Gastroesophageal sphincter (tissue), 4 donors: ENCODE measurements at regions not wholly inside any gene's neighbourhood (a gene's known extent, or its start where the extent isn't known, plus 50 kb on each side); places are given as distances from the start of the nearest gene placed in this dataset.

Experiments used
- ATAC-seq: fragments of 150-250 bp; one replicate; pipeline ENCODE4 v1.9.1; 2016; ENCODE audit warnings: mild to moderate bottlenecking, moderate library complexity
- H3K27ac ChIP-seq, 4 donors: fragments of 200-600 bp; sonication (generic) in 3 of 4; 1 replicate in 3 of 4; 2 replicates in 1 of 4; pipeline ENCODE4 v1.5.1; 2016 to 2019
- H3K27me3 ChIP-seq: fragments of 200-600 bp; sonication (generic); one replicate; pipeline ENCODE4 v1.5.1; 2019
- H3K36me3 ChIP-seq, 2 donors: fragments of 200-600 bp; sonication (generic); one replicate each; pipeline ENCODE4 v1.5.1; 2019; ENCODE audit warnings: control low read depth in 1 of 2
- H3K4me1 ChIP-seq, 3 donors: fragments of 200-600 bp; sonication (generic); 1 replicate in 2 of 3; 2 replicates in 1 of 3; pipeline ENCODE4 v1.5.1; 2016 to 2019; ENCODE audit warnings: control low read depth in 2 of 3
- H3K4me3 ChIP-seq, 2 donors: fragments of 200-600 bp; sonication (generic); one replicate each; pipeline ENCODE4 v1.5.1; 2019; ENCODE audit warnings: mild to moderate bottlenecking in 1 of 2, moderate library complexity in 1 of 2
- H3K9me3 ChIP-seq, 3 donors: fragments of 200-600 bp; sonication (generic); one replicate each; pipeline ENCODE4 v1.5.1; 2017 to 2019; ENCODE audit warnings: control low read depth in 2 of 3
- EP300 ChIP-seq: sonication (generic); formaldehyde crosslinking; IDR thresholded peaks from one replicate; pipeline ENCODE4 v1.6.1; 2017; ENCODE audit warnings: antibody characterized with exemption, mild to moderate bottlenecking
- POLR2A ChIP-seq, 2 donors: fragments of 450-650 bp; IDR thresholded peaks; one replicate each; pipeline ENCODE4 v1.6.1; 2017; ENCODE audit warnings: antibody characterized with exemption in 2 of 2, mild to moderate bottlenecking in 2 of 2, moderate library complexity in 1 of 2
- POLR2AphosphoS5 ChIP-seq: sonication (generic); formaldehyde crosslinking; IDR thresholded peaks from one replicate; pipeline ENCODE4 v1.6.1; 2017; ENCODE audit warnings: antibody characterized with exemption
- WGBS, 2 donors: methylation state at CpG; one replicate each; pipeline ENCODE4 v1.1.5; 2018; ENCODE audit warnings: low coverage in 1 of 2; 5-methylcytosine and 5-hydroxymethylcytosine counted together
- TF ChIP-seq, protein P1 (sequence below), 4 experiments: fragments of 200-600 bp in 2 of 4; fragments of 450-650 bp in 2 of 4; sonication (generic) in 1 of 4; IDR thresholded peaks; one replicate each; pipeline ENCODE4 v1.5.1; 2017 to 2019; ENCODE audit warnings: antibody characterized with exemption in 4 of 4, mild to moderate bottlenecking in 2 of 4, moderate library complexity in 2 of 4

DNA sequence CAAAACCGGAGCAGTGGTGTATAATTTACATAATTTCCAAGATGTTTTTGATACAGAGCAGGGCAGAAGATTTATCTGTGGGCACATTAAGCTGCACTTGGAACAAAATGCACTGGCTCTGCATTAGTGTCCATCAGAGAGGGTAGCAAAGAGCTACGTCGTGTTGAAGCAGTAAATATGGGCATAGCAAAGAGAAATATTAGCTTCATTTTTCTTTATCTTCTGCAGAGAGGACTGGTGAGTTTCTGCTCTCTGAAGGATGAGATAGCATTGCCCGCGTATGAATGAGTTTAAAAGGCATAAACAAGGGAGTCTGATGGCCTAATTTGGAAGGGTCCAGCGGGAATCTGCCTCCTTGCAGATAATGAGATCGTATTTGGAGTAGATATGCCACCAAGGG, 227.8 kb upstream of the CDH11 start:
- no peak overlapping the region for H3K4me3 ChIP-seq
- H3K4me1 ChIP-seq: no peaks in the 10 kb centered on the region
- WGBS, 2 donors: 33 to 46% methylated on average over 7 of the region's 7 CpGs
- no peaks in the 10 kb centered on the region for H3K27me3 ChIP-seq
- TF ChIP-seq, protein P1, sequence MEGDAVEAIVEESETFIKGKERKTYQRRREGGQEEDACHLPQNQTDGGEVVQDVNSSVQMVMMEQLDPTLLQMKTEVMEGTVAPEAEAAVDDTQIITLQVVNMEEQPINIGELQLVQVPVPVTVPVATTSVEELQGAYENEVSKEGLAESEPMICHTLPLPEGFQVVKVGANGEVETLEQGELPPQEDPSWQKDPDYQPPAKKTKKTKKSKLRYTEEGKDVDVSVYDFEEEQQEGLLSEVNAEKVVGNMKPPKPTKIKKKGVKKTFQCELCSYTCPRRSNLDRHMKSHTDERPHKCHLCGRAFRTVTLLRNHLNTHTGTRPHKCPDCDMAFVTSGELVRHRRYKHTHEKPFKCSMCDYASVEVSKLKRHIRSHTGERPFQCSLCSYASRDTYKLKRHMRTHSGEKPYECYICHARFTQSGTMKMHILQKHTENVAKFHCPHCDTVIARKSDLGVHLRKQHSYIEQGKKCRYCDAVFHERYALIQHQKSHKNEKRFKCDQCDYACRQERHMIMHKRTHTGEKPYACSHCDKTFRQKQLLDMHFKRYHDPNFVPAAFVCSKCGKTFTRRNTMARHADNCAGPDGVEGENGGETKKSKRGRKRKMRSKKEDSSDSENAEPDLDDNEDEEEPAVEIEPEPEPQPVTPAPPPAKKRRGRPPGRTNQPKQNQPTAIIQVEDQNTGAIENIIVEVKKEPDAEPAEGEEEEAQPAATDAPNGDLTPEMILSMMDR (IDR thresholded peaks at IDR 0.05): no peak
- TF ChIP-seq EP300: no peak
- TF ChIP-seq POLR2A (IDR thresholded peaks at IDR 0.05): no peak
- no peak for TF ChIP-seq POLR2AphosphoS5
- H3K9me3 ChIP-seq: no peaks in the 10 kb centered on the region
- ATAC-seq: no peak
- H3K27ac ChIP-seq: no peak overlapping the region
- no peaks in the 10 kb centered on the region for H3K36me3 ChIP-seq

DNA sequence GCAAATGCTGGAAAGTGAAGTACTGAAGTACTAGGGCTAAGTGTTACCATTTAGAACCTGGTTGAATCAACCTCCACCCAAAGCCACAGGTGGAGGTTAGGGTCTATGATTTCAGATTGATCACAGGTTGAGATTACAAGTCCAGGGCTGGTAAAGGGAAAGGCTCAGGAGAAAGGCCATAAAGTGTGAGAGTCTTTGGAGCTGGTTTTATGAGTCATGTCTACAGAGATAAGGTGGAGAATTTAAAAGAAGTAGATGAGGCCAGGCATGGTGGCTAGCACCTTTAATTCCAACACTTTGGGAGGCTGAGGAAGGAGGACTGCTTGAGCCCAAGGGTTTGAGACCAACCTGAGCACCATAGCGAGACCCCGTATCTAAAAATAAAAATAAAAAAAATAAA, 221.7 kb upstream of the CDH11 start:
- WGBS, 2 donors: 93 to 100% methylated on average over 2 of the region's 2 CpGs

DNA sequence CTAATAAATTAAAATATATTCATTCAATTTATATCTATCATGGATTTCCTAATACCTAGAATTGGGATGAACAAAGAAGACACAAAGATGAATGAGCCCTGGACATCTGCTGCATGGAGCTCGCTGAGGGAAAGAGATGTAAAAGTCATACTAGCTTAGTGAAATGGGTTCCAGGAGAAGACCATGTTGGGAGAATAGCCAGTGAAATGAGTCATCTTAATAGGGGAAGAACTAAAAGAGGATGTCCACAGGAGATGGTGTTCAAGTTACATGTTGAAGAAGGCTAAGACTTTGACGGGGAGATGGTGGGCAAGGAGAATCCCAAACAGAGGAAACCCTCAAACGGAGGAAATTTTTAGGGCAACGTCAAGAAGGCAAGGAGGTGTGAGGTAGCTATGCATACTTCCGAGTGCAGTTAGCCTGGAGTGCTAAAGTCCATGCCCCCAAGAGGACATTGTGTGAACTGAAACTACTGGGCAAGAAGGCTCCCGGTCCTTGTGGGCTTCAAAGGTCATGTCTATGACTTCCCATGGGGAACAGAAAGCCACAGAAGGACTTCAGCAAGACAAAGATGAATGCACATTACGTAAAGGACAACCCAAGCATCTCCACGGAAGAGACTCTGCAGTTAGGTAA, 220.5 kb upstream of the CDH11 start:
- no peak for ATAC-seq
- Histone ChIP-seq H3K27me3 (no peaks in the 10 kb centered on the region), H3K4me1 (no peaks in the 10 kb centered on the region), H3K4me3 (no peak overlapping the region), H3K9me3 (no peaks in the 10 kb centered on the region), H3K27ac (no peak overlapping the region), H3K36me3 (no peaks in the 10 kb centered on the region)
- no peak for TF ChIP-seq POLR2A (IDR thresholded peaks at IDR 0.05)
- TF ChIP-seq POLR2AphosphoS5: no peak
- no peak for TF ChIP-seq EP300
- TF ChIP-seq, protein P1 (IDR thresholded peaks at IDR 0.05): no peak
- WGBS, 2 donors: 79 to 93% methylated on average over 8 of the region's 8 CpGs

More for the DNA sequence above, 221.7 kb upstream of the CDH11 start:
- TF ChIP-seq POLR2AphosphoS5 (no peak), EP300 (no peak), POLR2A (IDR thresholded peaks at IDR 0.05) (no peak)
- TF ChIP-seq, protein P1 (IDR thresholded peaks at IDR 0.05): no peak
- ATAC-seq: no peak
- H3K9me3 ChIP-seq: no peaks in the 10 kb centered on the region
- no peak overlapping the region for H3K4me3 ChIP-seq
- H3K27ac ChIP-seq: no peak overlapping the region
- no peaks in the 10 kb centered on the region for H3K27me3 ChIP-seq
- no peaks in the 10 kb centered on the region for H3K4me1 ChIP-seq
- no peaks in the 10 kb centered on the region for H3K36me3 ChIP-seq

DNA sequence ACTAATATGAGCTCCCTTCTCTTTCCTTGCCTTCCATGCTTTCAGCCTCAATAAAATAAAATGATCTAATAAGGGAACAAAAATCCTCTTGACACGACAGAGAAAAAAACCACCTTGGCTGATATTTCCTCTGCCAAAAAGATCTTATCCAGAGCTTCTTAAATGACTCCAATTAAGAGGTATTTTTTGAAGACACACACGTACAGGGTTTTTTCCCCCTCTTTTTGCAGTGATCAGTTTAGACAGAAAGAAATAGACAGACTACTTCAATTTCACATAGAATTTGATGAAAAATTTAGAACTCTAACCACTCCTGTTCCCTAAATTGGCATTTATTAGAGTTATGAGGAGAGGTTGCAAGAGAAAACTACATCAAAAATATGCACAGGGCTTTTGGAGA, 217.2 kb upstream of the CDH11 start:
- TF ChIP-seq EP300: no peak
- no peak for TF ChIP-seq POLR2AphosphoS5
- no peak for TF ChIP-seq POLR2A (IDR thresholded peaks at IDR 0.05)
- WGBS, 2 donors: 0 to 12% methylated on average over 2 of the region's 2 CpGs

DNA sequence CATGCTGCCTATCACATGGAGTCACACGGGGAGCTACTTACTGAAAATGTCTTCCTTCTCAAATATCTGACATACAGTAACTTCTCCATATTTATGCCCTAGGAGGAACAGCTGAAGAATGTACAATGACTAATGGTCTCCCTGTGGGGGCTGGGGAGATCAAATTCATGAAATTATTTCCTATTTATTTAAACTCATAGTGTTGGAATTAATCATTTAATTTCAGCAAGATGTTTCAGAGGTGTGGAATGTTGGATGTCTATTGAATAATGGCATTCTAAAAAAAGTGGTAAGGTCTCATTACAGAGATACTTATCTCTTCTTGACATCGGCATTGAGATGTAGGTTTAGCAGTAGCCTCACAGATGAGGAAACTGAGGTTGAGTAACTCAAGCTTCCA, 214.3 kb upstream of the CDH11 start:
- H3K36me3 ChIP-seq: no peaks in the 10 kb centered on the region
- no peak for ATAC-seq
- H3K27ac ChIP-seq: no peak overlapping the region
- 83 to 94% methylated on average over 1 to 2 of the region's 2 CpGs for WGBS, 2 donors
- no peaks in the 10 kb centered on the region for H3K27me3 ChIP-seq
- peaks cover 0 to 1% (median 0%) of the 10 kb centered on the region in 3 donors for H3K9me3 ChIP-seq
- no peak overlapping the region for H3K4me3 ChIP-seq
- no peak for TF ChIP-seq EP300
- TF ChIP-seq POLR2AphosphoS5: no peak
- TF ChIP-seq POLR2A (IDR thresholded peaks at IDR 0.05): no peak
- TF ChIP-seq, protein P1 (IDR thresholded peaks at IDR 0.05): no peak
- no peaks in the 10 kb centered on the region for H3K4me1 ChIP-seq

More for the DNA sequence above, 217.2 kb upstream of the CDH11 start:
- Histone ChIP-seq H3K27me3 (no peaks in the 10 kb centered on the region), H3K4me1 (no peaks in the 10 kb centered on the region), H3K4me3 (no peak overlapping the region), H3K27ac (no peak overlapping the region), H3K36me3 (no peaks in the 10 kb centered on the region), H3K9me3 (peaks cover 0 to 1% (median 0%) of the 10 kb centered on the region in 3 donors)
- no peak for ATAC-seq
